HG03469 (cell line): ENCODE measurements at regions not wholly inside any gene's neighbourhood (a gene's known extent, or its start where the extent isn't known, plus 50 kb on each side); places are given as distances from the start of the nearest gene placed in this dataset.
"Not testable (repeated sequence)": the region's sequence is repeated elsewhere in the genome, so short reads cannot be mapped to it uniquely, and the experiment has no call there.

Experiments used
- ATAC-seq: cut with Tn5 transposase; IDR thresholded peaks from one replicate; pipeline ENCODE4 v1.9.1; 2021; ENCODE audit warnings: mild to moderate bottlenecking, moderate library complexity, moderate number of reproducible peaks; ENCODE audit not compliant: unreplicated experiment

DNA sequence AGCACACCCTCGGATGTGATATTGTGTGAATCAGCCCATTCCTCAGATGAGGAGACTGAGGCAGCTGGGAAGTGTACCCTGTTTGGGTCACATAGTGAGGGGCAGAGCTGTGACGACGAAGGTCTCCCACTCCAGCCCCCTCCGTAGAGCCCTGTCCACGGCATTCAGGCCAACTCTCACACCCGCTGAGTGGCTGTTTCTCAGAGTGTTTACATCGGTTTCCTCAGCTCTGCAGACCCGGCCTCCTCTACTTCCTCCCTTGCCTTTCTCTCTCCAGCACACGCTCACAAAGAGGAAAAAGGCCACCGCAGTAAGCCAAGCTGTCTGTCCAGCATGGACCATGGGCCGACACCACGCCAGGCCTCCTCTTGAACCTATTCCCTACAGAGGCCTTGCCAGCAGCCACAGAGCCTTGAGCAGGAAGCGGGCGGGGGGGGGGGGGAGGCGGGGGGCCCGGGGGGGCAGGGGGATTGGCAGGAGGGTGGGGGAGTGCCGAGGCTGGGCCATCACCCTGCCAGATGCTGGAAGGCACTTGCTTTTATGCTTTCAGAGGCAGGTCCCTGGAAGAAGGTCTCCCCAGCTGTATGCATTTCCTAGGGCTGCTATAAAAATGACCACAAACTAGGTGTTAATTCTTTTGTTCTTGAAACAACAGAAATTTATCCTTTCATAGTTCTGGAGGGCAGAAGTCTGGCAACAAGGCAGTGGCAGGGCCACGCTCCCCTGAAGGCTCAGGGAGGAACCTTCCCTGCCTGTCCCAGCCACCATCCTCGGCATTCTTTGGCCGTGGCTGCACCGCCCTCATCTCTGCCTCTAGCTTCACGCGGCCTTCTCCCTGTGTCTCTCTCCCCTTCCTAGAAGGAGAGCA is 178.4 kb downstream of the PSMG1 start:
- no peak for ATAC-seq

DNA sequence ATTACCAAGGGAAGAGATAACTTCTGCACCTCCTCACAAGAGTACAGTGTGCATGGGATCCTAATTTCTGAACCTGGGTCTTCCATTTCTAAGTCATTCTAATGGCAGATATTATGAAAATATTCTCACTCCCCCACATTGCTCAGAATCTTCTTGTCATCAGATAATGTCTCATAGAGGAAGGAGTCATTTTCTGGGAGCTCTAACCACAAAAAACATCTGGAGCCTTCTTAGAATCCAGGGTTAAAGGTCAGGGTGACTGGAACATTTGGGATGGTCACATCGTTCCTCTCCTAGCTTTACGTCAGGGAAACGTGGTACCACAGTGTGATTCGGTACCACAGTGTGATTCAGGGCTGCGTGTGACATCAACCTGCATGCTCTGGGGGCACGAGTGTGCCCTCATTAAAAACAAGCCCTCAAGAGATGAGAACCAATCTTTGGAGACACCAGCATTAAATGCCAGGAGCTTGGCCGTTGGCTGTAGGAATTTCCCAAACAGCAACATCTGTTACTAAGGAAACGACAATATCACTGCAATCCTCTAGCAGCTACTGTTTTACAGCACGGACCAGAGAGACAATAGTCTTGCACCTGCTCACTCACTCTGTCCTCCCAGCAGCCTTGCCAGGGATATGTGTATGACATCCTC is 179.1 kb downstream of the PSMG1 start:
- no peak for ATAC-seq

DNA sequence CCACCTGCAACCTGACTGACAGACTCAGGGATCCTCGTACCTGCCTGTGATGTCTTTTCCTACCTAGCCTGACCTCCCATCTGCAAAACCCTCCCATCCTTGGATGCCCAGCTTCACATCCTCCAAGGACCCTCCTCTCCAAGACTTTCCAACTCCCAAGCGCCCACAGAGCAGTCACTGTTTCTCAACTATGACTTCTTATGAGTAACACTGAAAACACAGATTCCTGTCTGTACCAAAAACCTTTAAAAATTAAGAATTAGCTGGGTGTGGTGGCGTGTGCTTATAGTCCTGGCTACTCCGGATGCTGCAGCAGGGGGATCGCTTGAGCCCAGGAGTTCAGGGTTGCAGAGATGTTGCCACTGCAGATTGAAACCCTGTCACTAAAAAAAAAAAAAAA is 181.9 kb downstream of the PSMG1 start:
- ATAC-seq = no peak

DNA sequence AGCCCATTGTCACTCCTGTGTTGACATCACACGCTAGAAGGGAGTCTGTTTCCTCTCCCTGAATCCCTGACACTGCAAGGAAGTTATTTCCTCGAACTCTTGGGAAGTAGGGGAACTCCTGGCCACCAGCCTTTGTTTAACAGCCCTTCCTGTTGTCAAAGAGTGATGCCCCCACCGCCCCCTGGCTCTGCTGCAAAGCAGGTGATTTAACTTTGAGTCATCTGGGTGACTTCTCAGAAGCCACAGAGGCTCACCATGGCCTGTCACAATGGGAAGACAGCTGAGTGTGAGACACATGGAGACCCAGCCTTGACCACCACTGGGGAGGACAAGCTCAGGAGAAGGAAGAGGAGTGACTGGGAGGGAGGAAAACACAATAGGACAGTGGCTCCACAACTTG is 182.8 kb downstream of the PSMG1 start:
- ATAC-seq = no peak

DNA sequence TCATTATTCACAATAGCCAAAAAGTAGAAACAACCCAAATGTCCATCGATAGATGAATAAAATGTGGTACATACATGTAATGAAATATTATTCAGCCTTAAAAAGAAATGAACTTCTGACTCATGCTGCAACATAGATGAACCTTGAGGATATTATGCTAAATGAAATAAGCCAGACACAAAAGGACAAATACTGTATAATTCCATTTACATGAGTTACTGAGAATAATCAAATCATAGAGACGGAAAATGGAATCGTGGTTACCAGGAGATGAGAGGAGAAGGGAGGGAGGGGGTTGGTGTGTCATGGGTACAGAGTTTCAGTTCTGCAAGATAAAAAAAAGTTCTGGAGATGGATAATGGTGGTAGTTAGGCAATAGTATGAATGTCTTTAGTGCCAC is 184.1 kb downstream of the PSMG1 start:
- ATAC-seq = no peak

DNA sequence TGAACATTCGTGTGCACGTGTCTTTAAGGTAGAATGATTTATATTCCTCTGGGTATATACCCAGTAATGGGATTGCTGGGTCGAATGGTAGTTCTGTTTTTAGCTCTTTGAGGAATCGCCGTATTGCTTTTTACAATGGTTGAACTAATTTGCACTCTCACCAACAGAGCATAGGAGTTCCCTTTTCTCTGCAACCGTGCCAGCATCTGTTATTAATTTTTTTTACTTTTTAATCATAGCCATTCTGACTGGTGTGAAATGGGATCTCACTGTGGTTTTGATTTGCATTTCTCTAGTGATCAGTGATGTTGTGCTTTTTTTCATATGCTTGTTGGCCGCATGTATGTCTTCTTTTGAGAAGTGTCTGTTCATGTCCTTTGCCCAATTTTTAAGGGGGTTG is 185.0 kb downstream of the PSMG1 start:
- ATAC-seq = not testable (repeated sequence)

DNA sequence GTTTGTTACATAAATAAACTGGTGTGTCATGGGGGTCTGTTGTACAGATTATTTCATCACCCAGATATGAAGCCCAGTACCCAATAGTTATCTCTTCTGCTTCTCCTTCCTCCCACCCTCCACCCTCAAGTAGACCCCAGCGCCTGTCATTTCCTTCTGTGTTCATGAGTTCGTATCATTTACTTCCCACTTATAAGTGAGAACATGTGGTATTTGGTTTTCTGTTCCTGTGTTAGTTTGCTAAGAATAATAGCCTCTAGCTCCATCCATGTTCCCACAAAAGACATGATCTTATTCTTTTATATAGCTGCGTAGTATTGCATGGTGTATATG is 185.4 kb downstream of the PSMG1 start:
- ATAC-seq = not testable (repeated sequence)

DNA sequence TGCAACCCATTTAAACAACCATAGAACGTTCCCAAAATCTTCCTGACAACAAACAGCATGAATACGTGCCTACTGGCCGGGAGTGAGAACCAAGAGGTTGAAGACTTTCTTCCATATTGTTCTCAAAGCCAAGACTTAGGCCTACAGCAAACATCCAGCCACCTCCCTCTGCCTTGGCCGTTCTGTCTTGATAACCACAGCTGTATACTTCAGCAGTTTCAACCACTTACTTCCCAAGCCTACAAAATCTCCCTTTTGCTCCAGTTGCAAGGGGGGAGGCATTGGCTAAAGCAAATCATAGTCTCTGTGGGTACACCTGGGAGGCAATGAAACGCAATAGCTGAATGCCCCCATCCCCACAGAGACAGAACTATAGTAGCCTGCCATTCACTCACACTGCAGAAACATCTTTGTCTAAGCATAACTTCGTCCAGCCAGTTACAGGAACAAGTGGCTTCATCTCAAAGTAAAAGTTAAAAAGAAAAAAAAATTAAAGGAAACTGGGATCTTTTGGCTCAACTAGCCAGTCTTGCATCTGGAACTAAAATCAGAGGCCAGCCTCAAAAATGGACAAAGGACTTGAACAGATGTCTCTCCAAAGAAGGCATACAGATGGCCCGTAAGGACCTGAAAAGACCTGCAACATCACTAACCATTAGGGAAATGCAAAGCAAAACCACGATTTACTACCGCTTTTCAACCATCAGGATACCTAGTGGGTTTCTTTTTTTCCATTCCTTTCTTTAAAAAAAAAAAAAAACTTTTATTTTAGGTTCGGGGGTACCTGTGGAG is 186.0 kb downstream of the PSMG1 start:
- ATAC-seq = no peak

DNA sequence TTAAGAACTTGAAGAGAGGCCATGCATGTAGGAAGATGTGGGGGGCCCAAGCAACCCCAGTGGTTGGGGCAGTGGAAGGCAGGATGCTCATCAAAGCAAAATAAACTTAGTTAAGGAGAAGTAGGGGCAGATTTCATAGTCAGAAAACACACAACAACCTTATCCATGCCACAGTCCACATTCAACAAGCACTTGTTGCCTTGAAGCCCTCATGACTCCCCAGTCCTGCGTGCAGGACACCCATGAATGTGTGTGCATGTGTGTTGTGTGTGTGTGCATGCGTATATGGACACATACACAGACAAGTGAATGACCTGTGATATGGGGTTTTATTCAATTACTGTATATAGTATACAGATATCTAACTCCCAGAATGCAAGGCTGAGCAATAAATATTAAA is 186.9 kb downstream of the PSMG1 start:
- ATAC-seq = no peak

DNA sequence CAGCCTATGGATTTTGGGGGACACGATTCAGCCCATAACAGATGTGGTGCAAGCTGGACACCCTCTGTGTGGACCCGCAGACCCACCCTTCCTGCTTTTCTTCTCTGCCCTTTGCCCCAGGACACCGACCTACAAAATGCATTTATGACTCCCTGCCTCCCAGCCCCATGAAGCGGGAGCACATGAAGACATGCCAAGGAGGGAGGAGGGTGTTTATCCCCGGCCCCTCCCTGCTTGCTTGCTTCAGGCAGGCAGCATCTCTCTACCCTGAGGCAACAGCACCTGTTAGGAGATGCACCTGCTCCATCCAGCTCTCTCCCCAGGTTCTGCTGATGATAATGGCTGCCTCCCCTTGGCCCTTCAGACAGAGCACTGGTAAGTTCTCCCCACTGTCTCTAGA is 187.5 kb downstream of the PSMG1 start:
- ATAC-seq = no peak

DNA sequence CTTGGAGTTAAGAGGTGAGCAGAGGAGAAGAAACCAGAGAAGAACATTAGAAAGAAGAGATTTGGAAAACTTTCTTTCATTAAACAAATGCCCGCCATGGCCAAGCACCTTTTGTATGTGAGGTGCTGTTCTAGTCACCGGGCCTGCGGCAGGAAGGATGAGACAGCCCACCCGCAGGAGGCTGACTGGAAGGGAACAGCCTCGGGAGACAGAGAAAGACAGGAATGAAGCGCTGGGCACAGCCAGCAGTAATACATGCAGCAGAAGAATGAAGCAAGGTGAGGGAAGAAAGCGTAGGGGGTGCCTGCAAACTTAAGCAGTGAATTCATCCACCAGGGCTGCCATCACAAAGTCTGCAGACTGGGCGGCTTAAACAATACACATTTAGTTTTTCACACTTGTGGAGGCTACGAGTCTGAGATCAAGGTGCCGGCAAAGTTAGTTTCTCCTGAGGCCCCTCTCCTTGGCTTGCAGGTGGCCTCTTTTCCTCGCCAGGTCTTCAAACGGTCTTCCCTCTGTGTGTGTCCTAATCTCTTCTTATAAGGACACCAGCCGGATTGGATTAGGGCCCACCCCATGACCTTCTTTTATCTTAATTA is 188.1 kb downstream of the PSMG1 start:
- no peak for ATAC-seq

DNA sequence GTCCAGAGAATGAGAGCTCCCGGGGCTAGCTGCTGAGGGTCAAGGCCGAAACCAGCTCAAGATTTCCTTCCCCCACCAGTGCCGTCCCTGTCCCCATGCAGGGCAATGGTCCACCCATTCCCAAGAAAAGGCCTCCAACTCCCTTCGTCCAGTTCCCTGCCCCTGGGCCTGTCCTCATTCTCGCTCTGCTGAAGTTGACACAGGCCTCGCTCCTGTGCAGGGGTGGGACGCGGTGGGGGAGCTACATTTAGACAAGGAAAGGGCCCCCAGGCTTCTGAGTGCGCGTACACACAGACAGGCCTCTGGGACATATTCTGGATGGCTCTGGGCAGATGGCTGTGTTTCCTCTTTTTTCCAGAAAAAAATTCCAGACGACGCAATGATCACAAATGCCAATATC is 188.3 kb downstream of the ETS2 start:
- no peak for ATAC-seq

DNA sequence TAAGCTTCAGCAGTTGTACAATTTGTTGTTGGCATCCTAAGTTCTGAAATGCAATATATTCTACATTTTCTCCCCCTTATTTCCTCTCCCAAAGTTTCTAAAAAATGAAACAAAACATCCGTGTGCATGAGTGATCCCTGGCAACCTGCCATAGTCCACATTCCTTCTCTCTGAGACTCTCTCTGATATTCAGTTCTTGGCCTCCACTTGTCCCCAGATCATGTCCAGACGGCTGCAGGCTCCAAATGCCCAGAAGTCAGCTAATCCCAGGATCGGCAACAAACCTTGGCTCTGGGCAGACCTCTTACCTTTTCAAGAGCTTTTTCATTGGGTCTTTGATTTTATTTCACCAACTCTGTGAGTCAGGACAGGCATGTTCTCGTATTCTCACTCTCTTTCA is 187.8 kb downstream of the ETS2 start:
- no peak for ATAC-seq

DNA sequence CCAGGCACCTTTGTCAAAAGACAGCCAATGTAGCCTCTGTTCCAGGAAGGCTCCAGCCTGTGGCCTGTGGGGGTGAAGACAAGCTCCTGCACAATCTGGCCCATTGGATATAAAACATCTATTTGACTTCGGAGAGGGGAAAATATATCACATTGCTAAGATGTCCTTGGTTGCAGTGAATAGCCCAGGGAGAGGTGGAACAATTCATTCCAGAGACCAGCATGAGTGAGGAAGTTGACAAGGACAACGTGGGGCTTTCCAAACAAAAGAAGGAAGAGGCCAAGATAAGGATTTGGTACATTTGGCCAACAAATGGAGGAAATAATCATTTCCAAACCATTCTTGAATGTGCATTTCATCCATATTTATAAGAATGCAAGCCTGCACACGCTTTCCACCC is 187.0 kb downstream of the ETS2 start:
- ATAC-seq = no peak

DNA sequence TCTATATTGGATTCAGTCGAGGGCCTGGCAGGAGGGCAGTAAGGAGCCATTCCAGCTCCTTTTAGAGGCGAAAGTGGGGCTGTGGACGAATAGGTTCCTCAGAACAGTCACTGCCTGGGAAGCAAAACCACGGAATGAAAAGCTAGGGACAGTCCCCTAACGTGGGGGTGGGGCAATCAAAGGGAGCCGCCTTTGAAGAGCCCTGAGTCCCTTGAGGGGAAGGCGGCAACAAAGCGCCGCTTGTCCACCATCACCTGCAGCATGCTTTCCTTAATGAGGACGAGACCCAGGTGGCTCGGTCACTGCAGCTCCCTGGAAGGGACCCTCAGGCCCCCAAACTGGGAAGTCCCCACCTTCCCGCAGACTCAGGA is 184.7 kb downstream of the ETS2 start:
- ATAC-seq = no peak

DNA sequence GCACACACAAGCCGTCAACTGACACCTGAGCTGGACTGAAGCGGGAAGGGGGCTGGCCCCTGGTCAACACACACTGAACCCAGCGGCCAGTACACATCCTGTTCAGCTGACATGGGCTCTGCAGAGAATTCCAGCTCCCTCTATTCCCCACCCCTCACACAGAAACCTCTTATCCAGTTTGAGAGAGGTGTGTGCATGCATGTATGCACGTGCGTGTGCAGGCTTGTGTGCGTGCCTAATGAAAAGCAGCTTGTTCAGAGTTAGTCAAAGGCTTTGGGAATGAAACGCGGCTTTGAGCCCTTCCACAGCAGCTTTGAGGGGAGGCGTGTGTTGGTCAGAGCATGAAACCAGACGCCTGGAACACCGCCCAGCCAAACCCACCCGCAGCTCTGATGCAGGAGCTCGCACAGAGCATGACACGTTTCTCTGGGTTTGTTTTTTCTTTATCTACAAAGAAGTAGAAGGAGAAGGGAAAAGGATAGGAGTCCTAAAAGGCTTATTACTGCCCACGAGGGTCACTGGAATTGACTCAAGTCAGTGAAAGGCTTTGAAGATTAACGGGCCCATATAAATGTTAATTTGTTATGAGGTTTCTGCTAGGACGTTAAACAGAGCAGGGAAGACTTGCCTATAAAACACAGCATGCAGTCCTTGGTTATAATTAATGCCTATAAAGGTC is 184.2 kb downstream of the ETS2 start:
- ATAC-seq = no peak

DNA sequence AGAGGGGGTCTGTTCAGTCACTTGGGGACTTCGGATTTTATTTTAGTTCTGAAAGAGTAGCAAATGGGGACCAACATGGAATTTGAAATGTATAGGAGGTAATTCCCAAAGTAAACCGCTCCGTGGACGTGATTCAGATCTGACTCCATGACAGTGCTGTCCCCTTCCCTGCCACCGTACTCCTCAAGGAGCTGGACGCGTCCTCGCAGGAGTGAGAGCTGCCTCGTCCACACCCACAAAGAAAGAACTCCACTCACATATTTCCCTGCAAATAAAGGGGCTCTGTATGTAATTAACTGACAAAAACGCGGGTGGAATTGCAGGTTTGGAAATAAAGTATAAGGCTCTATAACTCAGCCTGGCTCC is 183.6 kb downstream of the ETS2 start:
- ATAC-seq = no peak

DNA sequence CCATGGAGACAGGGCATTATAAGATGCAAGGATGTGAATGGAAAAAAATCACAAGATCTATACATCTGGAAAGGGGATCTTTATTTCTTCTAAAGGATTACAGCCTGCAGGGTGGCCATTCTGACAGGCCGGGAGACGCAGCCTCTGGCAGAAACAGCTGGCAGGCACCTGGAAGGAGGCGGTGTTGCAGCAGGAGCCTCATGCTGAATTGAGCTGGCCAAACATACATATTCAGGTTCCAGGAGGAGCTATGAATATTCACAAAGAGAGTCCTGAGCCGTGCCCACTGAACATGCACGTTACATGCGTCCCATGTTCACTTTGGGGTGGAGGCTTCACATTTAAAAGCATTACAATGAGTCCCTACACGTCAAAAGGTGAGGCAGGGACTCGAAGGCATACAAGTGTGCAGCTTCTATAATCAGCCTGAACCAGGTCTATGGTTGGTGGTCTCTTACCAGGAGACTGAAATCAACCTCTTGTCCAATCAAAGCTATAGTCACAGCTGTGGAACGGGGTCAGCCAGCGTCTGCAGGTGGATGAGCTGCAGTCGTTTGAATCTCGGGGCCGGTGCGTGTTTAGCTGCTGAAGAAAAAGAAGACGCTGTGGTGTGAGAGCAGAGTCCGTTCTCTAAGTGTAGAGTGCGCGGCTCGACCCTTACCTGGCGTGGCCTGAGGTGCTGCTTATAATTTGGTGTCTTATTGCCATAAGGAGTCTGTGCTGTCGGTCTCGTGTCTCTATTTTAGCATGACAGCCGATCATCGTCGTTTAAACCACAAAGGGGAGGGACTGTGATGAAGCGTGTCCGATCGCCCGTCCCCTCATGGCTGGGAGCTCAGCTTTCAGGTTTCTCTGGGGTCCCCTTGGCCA is 183.0 kb downstream of the ETS2 start:
- ATAC-seq = no peak

DNA sequence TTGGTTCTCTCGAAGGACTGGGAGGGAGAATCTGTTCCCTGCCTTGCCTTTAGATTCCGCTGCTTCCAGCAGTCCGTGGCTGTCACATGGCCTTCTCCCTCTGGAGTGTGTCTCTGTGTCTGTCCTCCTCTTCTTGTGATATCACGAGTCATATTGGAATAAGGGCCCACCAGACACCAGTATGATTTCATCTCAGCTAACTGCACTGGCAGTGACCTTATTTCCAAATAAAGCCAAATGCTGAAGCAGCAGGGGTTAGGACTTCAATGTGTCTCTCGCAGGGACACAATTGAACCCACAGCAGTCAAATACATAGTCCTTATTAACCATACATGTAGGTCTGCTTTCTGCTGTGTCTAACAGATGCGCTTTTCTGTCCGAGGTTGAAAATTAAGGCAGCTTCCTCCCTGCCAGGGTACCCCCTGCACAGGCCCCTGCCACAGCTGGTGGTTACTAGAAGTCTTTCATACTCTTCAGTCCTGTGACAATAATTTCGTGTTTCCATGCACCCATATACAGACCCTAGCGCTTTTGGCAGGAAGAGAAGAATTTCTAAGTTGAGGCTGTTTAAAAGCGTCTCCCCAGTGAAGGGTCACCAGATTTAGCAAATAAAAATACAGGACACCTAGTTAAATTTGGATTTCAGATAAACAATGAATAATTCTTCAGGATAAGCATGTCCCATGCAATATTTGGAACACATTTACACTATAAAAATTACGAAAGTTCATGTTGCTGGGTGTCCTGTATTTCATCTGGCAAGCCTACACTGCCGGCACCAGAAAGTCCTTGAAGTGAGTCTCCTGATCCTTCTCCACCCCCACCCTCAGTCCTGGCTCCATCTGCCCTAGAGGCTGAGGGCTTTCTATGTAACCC is 182.1 kb downstream of the ETS2 start:
- ATAC-seq = no peak
